Cardiac fibroblast (primary cell): ENCODE measurements at regions not wholly inside any gene's neighbourhood (a gene's known extent, or its start where the extent isn't known, plus 50 kb on each side); places are given as distances from the start of the nearest gene placed in this dataset.

Source experiments
- DNase-seq, 2 donors: peaks; one replicate each; pipeline versions ENCODE4 v3.0.0 to v3.0.0-alpha.2; 2010; ENCODE audit warnings: low read depth in 2 of 2
- H3K4me3 ChIP-seq, 2 donors: replicated peaks in 1 of 2; 1 replicate in 1 of 2; 2 replicates in 1 of 2; pipeline ENCODE4 v1.5.1; 2011; ENCODE audit warnings: low read depth in 2 of 2, low read length in 2 of 2, mild to moderate bottlenecking in 2 of 2, moderate library complexity in 1 of 2
- TF ChIP-seq, protein P1 (sequence below): IDR thresholded peaks from one replicate; pipeline ENCODE4 v1.5.1; 2011; ENCODE audit warnings: low read depth, mild to moderate bottlenecking, low read length, inconsistent platforms

DNA sequence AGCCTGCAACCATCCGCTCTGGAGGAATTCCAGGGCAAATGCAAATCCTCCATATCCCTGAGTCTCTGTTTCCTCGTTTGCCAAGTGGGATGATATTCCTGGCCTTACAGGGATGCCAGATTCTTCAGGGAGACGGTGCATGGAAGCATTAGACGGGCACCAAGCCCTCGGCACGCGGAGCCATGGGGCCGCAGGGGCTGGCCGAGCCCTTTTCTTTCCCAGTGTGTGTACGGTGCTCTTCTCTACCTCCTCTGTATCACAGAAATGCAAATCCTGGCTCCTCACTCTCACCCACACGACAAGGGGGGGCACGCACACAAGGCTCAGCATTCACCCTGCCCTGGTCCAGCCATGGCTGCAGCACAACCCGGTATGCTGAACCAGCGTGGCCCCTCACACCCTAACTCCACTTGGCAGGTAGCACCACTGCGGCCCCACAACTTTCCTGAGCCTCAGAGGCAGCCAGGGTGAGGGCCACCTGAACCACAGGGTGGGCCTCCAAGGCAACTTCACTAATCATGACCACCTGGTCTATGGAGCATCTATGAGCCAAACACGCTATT is 64.1 kb upstream of the SALL3 start:
- TF ChIP-seq, protein P1, sequence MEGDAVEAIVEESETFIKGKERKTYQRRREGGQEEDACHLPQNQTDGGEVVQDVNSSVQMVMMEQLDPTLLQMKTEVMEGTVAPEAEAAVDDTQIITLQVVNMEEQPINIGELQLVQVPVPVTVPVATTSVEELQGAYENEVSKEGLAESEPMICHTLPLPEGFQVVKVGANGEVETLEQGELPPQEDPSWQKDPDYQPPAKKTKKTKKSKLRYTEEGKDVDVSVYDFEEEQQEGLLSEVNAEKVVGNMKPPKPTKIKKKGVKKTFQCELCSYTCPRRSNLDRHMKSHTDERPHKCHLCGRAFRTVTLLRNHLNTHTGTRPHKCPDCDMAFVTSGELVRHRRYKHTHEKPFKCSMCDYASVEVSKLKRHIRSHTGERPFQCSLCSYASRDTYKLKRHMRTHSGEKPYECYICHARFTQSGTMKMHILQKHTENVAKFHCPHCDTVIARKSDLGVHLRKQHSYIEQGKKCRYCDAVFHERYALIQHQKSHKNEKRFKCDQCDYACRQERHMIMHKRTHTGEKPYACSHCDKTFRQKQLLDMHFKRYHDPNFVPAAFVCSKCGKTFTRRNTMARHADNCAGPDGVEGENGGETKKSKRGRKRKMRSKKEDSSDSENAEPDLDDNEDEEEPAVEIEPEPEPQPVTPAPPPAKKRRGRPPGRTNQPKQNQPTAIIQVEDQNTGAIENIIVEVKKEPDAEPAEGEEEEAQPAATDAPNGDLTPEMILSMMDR, result no peak
- no peak for DNase-seq
- H3K4me3 ChIP-seq, result no peak overlapping the region

DNA sequence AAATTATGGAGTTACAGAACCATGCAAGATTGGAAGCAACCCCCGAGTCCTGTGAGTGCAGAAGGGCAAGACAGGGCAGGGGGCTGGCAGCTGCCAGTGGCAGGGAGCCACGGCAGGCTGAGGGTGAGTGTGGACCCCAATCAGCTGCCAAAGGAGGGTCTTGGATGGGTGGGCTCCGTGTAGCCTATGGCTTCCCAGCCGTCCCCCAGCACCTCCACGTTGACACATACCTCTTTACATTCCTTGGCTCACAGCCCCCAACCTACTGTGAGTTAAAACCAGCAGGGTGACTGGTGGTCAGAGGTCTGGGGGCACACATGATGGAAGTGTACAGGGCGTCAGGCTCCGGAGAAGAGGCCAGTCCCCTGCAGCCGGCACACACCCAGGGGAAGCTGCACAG is 60.9 kb upstream of the SALL3 start:
- TF ChIP-seq, protein P1, result no peak
- no peak overlapping the region for H3K4me3 ChIP-seq
- DNase-seq, result no peak

DNA sequence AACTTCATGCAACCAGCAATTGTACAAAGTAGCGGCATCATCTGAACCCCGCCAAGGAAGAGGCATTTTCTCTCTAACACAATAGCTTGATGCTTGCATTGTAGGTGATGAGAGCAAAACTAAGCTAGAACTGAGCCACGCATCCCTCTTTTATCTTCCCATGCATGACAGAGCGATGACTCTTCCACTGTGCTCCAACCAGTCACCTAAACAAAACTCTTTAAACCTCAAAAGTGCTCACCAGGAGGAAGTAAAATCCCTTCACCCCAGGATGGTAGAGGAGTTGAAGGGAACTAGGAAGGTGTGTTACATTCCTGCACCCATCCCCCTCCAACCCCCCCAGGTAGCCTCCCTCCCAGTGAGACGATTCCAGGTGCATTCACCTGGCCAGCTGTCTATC is 59.7 kb upstream of the SALL3 start:
- DNase-seq, result no peak
- no peak overlapping the region for H3K4me3 ChIP-seq
- TF ChIP-seq, protein P1, result no peak

DNA sequence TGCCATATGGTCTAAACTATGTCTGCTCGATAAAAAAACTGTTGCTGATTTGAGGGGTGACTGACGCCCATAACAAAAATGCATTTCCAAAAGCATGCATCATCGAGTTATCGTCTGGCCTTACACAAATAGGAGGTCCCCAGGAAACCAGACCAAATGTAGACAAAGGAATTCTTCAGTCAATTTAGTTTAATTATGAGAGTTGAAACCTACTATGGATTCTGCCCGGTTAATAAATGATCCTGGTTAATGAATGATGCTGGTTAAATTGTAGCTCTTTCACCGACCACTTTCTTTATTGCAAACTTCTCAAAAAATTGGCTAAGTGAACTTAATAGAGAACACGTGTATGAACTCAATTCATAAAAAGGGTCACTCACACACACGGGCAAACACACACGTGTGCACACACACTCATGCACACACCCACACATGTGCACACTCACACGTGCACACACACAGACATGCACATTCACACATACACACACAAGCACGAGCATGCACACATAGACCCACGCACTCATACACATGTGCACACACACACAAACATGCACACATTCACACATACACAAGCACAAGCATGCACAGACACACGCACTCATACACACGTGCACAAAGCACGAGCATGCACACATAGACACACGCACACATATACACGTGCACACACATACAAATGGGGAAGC is 59.0 kb upstream of the SALL3 start:
- DNase-seq, result no peak
- TF ChIP-seq, protein P1, result no peak
- no peak overlapping the region for H3K4me3 ChIP-seq

DNA sequence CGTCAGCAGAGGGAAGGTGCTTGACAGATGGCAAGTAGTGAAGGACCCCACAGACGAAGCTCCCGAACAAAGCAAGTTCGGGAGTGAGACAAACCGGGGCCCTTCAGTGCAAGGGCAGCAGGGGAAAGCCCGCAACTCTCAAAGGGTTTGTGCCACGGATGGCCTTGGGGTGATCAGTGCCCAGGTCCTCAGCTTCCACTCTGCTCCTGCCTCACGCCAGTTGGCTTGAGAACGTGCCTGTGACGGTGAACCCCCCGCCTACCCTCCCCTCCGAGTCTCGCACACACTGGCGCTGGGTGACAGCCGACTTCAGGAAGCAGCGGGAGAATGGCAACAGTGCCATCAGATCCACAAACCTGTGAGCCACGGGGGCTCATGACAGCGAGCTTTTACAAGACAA is 56.8 kb upstream of the SALL3 start:
- H3K4me3 ChIP-seq, result no peak overlapping the region
- TF ChIP-seq, protein P1, result no peak
- DNase-seq, result no peak

DNA sequence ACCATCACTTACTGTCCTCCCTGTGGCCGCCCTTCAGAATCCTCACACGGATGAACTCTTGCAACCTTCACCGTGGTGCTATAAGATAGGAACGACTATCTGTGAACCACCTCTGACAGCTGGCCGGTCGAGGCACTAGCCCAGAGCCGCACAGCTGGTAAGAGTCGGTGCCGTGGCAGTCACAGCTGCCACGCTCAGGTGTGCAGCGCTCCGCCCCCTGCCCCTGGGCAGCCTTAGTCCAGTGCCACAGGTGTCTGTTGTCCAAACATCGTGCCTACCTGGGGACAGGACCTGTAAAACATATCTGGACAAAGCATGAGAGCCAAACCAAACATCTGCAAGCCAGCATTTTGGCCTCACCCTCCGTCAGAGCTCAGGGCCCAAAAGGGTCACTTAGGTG is 55.3 kb upstream of the SALL3 start:
- no peak for DNase-seq
- TF ChIP-seq, protein P1, result no peak

More for the DNA sequence above, 55.3 kb upstream of the SALL3 start:
- H3K4me3 ChIP-seq, result no peak overlapping the region
